ENCODE measurements at regions not wholly inside any gene's neighbourhood (a gene's known extent, or its start where the extent isn't known, plus 50 kb on each side); places are given as distances from the start of the nearest gene placed in this dataset.

GRCh38 chr4:28973587-28974350, 1746.4 kb upstream of the PCDH7 start:
- Histone ChIP-seq H3K36me3 (ENCODE audit: insufficient read depth, low read length) (no peaks in the 10 kb centered on the region), H3K4me3 (ENCODE audit: low read depth in 1 of 2, low read length in 2 of 2) (no peak overlapping the region), H3K9me3 (ENCODE audit: low read length) (no peaks in the 10 kb centered on the region), H3K27ac (ENCODE audit: low read depth, low read length) (no peak overlapping the region), H3K9ac (ENCODE audit: low read length) (no peak overlapping the region), H3K27me3 (ENCODE audit: control insufficient read depth in 1 of 2, insufficient read depth in 2 of 2, low read length in 2 of 2) (no peaks in the 10 kb centered on the region), H3K4me1 (ENCODE audit: insufficient read depth, low read length) (no peaks in the 10 kb centered on the region)

DNA sequence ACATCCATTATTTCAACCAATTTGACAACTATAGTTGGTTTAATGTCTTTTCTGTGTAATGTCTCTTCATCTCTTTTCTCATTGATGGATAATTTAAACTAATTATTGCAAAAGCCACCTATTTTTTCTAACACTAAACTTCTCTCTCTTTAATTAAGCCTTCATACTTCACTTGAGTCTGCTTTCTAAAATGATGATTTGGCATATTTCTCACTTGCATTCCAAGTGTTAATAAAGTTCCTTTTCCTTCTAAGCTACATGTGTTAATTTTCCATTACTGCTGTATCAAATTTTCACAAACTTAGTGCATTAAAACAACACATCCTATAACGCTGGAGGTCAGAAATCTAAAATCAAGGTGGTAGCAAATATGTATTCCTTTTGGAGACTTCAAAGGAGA, 1743.8 kb upstream of the PCDH7 start:
- Histone ChIP-seq H3K4me1 (ENCODE audit: insufficient read depth, low read length) (no peaks in the 10 kb centered on the region), H3K9me3 (ENCODE audit: low read length) (no peaks in the 10 kb centered on the region), H3K36me3 (ENCODE audit: insufficient read depth, low read length) (no peaks in the 10 kb centered on the region), H3K27me3 (ENCODE audit: control insufficient read depth in 1 of 2, insufficient read depth in 2 of 2, low read length in 2 of 2) (no peaks in the 10 kb centered on the region), H3K4me3 (ENCODE audit: low read depth in 1 of 2, low read length in 2 of 2) (no peak overlapping the region), H3K27ac (ENCODE audit: low read depth, low read length) (no peak overlapping the region), H3K9ac (ENCODE audit: low read length) (no peak overlapping the region)

- Histone ChIP-seq H3K9ac (ENCODE audit: low read length) (no peak overlapping the region), H3K4me3 (ENCODE audit: low read depth in 1 of 2, low read length in 2 of 2) (no peak overlapping the region), H3K9me3 (ENCODE audit: low read length) (no peaks in the 10 kb centered on the region), H3K27ac (ENCODE audit: low read depth, low read length) (no peak overlapping the region), H3K4me1 (ENCODE audit: insufficient read depth, low read length) (no peaks in the 10 kb centered on the region), H3K36me3 (ENCODE audit: insufficient read depth, low read length) (no peaks in the 10 kb centered on the region), H3K27me3 (ENCODE audit: control insufficient read depth in 1 of 2, insufficient read depth in 2 of 2, low read length in 2 of 2) (no peaks in the 10 kb centered on the region)
Observed at GRCh38 chr4:29002151-29002550, 1718.0 kb upstream of the PCDH7 start.

DNA sequence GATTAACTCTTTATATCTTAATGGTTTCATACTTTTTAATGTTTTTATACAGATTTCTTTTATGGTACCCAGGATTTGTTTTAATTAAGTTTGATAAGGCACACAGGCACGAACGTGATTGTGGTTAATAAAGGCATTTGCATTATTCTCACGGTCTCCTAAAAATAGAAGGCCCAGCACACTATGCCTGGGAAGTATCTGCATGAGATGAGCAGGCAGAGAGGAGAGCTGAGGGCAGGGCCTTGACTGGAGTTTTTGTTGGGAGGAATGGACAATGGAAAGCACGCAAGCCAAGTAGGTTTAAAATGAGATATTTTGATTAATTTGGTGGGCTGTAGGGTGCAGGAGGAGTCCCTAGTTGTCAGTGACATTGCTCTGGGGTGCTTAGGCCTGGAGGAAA, 1714.3 kb upstream of the PCDH7 start:
- Histone ChIP-seq H3K36me3 (ENCODE audit: insufficient read depth, low read length) (no peaks in the 10 kb centered on the region), H3K9ac (ENCODE audit: low read length) (no peak overlapping the region), H3K4me3 (ENCODE audit: low read depth in 1 of 2, low read length in 2 of 2) (no peak overlapping the region), H3K9me3 (ENCODE audit: low read length) (no peaks in the 10 kb centered on the region), H3K27me3 (ENCODE audit: control insufficient read depth in 1 of 2, insufficient read depth in 2 of 2, low read length in 2 of 2) (no peaks in the 10 kb centered on the region), H3K4me1 (ENCODE audit: insufficient read depth, low read length) (no peaks in the 10 kb centered on the region), H3K27ac (ENCODE audit: low read depth, low read length) (no peak overlapping the region)

DNA sequence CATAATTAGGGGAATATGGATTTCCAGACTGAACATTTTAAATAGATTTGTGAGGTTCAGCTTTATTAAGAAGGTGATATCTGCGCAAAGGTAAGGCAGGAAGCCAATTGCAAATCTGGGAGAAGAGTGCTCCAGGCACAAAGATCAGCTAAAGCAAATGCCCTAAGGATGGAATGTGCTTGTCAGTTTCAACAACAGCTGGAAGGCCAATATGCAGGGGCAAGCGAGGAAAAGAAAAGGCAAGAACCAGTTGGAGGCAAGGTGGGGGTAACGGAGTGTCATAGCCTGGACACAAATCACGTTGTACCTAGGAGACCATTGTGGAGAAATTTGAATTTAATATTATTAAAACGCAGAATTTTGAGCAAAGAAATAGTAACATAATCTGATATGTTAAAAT, 1710.3 kb upstream of the PCDH7 start:
- Histone ChIP-seq H3K9me3 (ENCODE audit: low read length) (no peaks in the 10 kb centered on the region), H3K4me1 (ENCODE audit: insufficient read depth, low read length) (no peaks in the 10 kb centered on the region), H3K9ac (ENCODE audit: low read length) (no peak overlapping the region), H3K27ac (ENCODE audit: low read depth, low read length) (no peak overlapping the region), H3K4me3 (ENCODE audit: low read depth in 1 of 2, low read length in 2 of 2) (no peak overlapping the region), H3K27me3 (ENCODE audit: control insufficient read depth in 1 of 2, insufficient read depth in 2 of 2, low read length in 2 of 2) (no peaks in the 10 kb centered on the region), H3K36me3 (ENCODE audit: insufficient read depth, low read length) (no peaks in the 10 kb centered on the region)

GRCh38 chr4:29013341-29013740, 1706.8 kb upstream of the PCDH7 start:
- Histone ChIP-seq H3K4me1 (ENCODE audit: insufficient read depth, low read length) (no peaks in the 10 kb centered on the region), H3K36me3 (ENCODE audit: insufficient read depth, low read length) (no peaks in the 10 kb centered on the region), H3K9ac (ENCODE audit: low read length) (no peak overlapping the region), H3K27ac (ENCODE audit: low read depth, low read length) (no peak overlapping the region), H3K27me3 (ENCODE audit: control insufficient read depth in 1 of 2, insufficient read depth in 2 of 2, low read length in 2 of 2) (no peaks in the 10 kb centered on the region), H3K9me3 (ENCODE audit: low read length) (no peaks in the 10 kb centered on the region), H3K4me3 (ENCODE audit: low read depth in 1 of 2, low read length in 2 of 2) (no peak overlapping the region)

GRCh38 chr4:29014555-29014954, 1705.6 kb upstream of the PCDH7 start:
- Histone ChIP-seq H3K27me3 (ENCODE audit: control insufficient read depth in 1 of 2, insufficient read depth in 2 of 2, low read length in 2 of 2) (no peaks in the 10 kb centered on the region), H3K36me3 (ENCODE audit: insufficient read depth, low read length) (no peaks in the 10 kb centered on the region), H3K4me3 (ENCODE audit: low read depth in 1 of 2, low read length in 2 of 2) (no peak overlapping the region)

GRCh38 chr4:29033703-29034102, 1686.5 kb upstream of the PCDH7 start:
- Histone ChIP-seq H3K27ac (ENCODE audit: low read depth, low read length) (no peak overlapping the region), H3K9me3 (ENCODE audit: low read length) (no peaks in the 10 kb centered on the region), H3K36me3 (ENCODE audit: insufficient read depth, low read length) (no peaks in the 10 kb centered on the region), H3K4me1 (ENCODE audit: insufficient read depth, low read length) (no peaks in the 10 kb centered on the region), H3K4me3 (ENCODE audit: low read depth in 1 of 2, low read length in 2 of 2) (no peak overlapping the region), H3K9ac (ENCODE audit: low read length) (no peak overlapping the region), H3K27me3 (ENCODE audit: control insufficient read depth in 1 of 2, insufficient read depth in 2 of 2, low read length in 2 of 2) (no peaks in the 10 kb centered on the region)

More at GRCh38 chr4:29014555-29014954, 1705.6 kb upstream of the PCDH7 start:
- no peak overlapping the region for H3K27ac ChIP-seq (ENCODE audit: low read depth, low read length)
- no peaks in the 10 kb centered on the region for H3K4me1 ChIP-seq (ENCODE audit: insufficient read depth, low read length)
- no peak overlapping the region for H3K9ac ChIP-seq (ENCODE audit: low read length)
- H3K9me3 ChIP-seq (ENCODE audit: low read length), result no peaks in the 10 kb centered on the region

GRCh38 chr4:29037501-29037900, 1682.7 kb upstream of the PCDH7 start:
- Histone ChIP-seq H3K27me3 (ENCODE audit: control insufficient read depth in 1 of 2, insufficient read depth in 2 of 2, low read length in 2 of 2) (no peaks in the 10 kb centered on the region), H3K9me3 (ENCODE audit: low read length) (no peaks in the 10 kb centered on the region), H3K9ac (ENCODE audit: low read length) (no peak overlapping the region), H3K36me3 (ENCODE audit: insufficient read depth, low read length) (no peaks in the 10 kb centered on the region), H3K4me3 (ENCODE audit: low read depth in 1 of 2, low read length in 2 of 2) (no peak overlapping the region), H3K27ac (ENCODE audit: low read depth, low read length) (no peak overlapping the region), H3K4me1 (ENCODE audit: insufficient read depth, low read length) (no peaks in the 10 kb centered on the region)

DNA sequence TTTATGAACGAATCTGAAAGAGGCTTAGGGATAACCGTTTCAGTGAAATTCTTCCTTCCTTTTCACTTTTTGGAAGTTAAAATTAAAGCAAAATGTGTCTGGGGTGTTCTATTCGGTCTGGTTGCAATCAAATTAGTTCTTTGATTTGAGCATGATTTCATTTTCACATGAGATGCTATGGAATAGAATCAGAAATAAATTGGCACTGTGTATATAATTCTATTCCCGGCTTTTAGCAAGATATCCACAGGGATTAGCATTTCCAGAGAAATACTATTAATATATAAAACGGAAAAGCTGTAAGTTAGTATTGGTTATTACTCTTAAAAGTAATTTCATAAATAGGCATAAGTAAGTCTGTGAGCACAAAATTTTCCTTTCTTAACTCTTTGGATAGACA, 1676.8 kb upstream of the PCDH7 start:
- Histone ChIP-seq H3K4me3 (ENCODE audit: low read depth in 1 of 2, low read length in 2 of 2) (no peak overlapping the region), H3K4me1 (ENCODE audit: insufficient read depth, low read length) (no peaks in the 10 kb centered on the region)

GRCh38 chr4:29046186-29046585, 1674.0 kb upstream of the PCDH7 start:
- Histone ChIP-seq H3K36me3 (ENCODE audit: insufficient read depth, low read length) (no peaks in the 10 kb centered on the region), H3K4me3 (ENCODE audit: low read depth in 1 of 2, low read length in 2 of 2) (no peak overlapping the region), H3K9me3 (ENCODE audit: low read length) (no peaks in the 10 kb centered on the region), H3K27ac (ENCODE audit: low read depth, low read length) (no peak overlapping the region), H3K4me1 (ENCODE audit: insufficient read depth, low read length) (no peaks in the 10 kb centered on the region), H3K9ac (ENCODE audit: low read length) (no peak overlapping the region), H3K27me3 (ENCODE audit: control insufficient read depth in 1 of 2, insufficient read depth in 2 of 2, low read length in 2 of 2) (no peaks in the 10 kb centered on the region)

More for the DNA sequence above, 1676.8 kb upstream of the PCDH7 start:
- Histone ChIP-seq H3K36me3 (ENCODE audit: insufficient read depth, low read length) (no peaks in the 10 kb centered on the region), H3K9ac (ENCODE audit: low read length) (no peak overlapping the region), H3K27ac (ENCODE audit: low read depth, low read length) (no peak overlapping the region), H3K9me3 (ENCODE audit: low read length) (no peaks in the 10 kb centered on the region), H3K27me3 (ENCODE audit: control insufficient read depth in 1 of 2, insufficient read depth in 2 of 2, low read length in 2 of 2) (no peaks in the 10 kb centered on the region)

DNA sequence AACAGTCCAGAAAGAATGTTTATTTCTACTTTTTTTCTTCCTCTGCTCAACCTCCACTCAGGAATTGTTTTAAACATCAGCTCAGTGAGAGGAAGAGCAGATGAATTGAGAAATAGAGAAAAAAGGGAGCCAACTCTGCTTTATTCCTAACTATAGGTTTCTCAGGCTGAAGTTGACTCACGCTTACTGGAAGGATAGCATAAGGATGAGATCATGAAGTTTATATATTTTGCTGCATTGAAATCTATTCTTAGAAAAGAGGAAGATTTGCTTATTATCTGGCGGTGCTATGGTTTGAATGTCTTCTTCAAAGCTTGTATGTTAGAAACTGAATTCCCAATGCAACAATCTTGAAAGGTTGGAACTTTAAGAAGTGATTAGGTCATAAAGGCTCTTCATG, 1673.4 kb upstream of the PCDH7 start:
- Histone ChIP-seq H3K9me3 (ENCODE audit: low read length) (no peaks in the 10 kb centered on the region), H3K27ac (ENCODE audit: low read depth, low read length) (no peak overlapping the region), H3K9ac (ENCODE audit: low read length) (no peak overlapping the region), H3K4me3 (ENCODE audit: low read depth in 1 of 2, low read length in 2 of 2) (no peak overlapping the region), H3K27me3 (ENCODE audit: control insufficient read depth in 1 of 2, insufficient read depth in 2 of 2, low read length in 2 of 2) (no peaks in the 10 kb centered on the region), H3K36me3 (ENCODE audit: insufficient read depth, low read length) (no peaks in the 10 kb centered on the region), H3K4me1 (ENCODE audit: insufficient read depth, low read length) (no peaks in the 10 kb centered on the region)

All from muscle layer of colon (tissue), 2 donors.